GM19467 (cell line): ENCODE measurements at regions not wholly inside any gene's neighbourhood (a gene's known extent, or its start where the extent isn't known, plus 50 kb on each side); places are given as distances from the start of the nearest gene placed in this dataset.
A peak's percentile ranks its signal among the peaks of the same experiment; 100 is the strongest.
"Not testable (repeated sequence)": the region's sequence is repeated elsewhere in the genome, so short reads cannot be mapped to it uniquely, and the experiment has no call there.

Experiments used
- ATAC-seq: cut with Tn5 transposase; IDR thresholded peaks from one replicate; pipeline ENCODE4 v1.9.1; 2021; ENCODE audit warnings: mild to moderate bottlenecking, moderate library complexity; ENCODE audit not compliant: unreplicated experiment

- ATAC-seq, result not testable (repeated sequence)
Observed at GRCh38 chr4:73671348-73671747, 51.1 kb upstream of the RASSF6 start.

GRCh38 chr4:73673286-73673685, 53.0 kb upstream of the RASSF6 start:
- no peak for ATAC-seq

- no peak for ATAC-seq
Observed at GRCh38 chr4:73674451-73674919, 54.2 kb upstream of the RASSF6 start.

- ATAC-seq, result no peak
Observed at GRCh38 chr4:73675623-73676022, 55.4 kb upstream of the RASSF6 start.

GRCh38 chr4:73676136-73676535, 55.9 kb upstream of the RASSF6 start:
- no peak for ATAC-seq

GRCh38 chr4:73676861-73677323, 56.7 kb upstream of the RASSF6 start:
- peak; percentile 91 for ATAC-seq

GRCh38 chr4:73679836-73680235, 59.6 kb upstream of the RASSF6 start:
- no peak for ATAC-seq

- no peak for ATAC-seq
Observed at GRCh38 chr4:73681776-73682175, 58.6 kb upstream of the CXCL8 start.

GRCh38 chr4:73682508-73682907, 57.9 kb upstream of the CXCL8 start:
- ATAC-seq, result no peak

- no peak for ATAC-seq
Observed at GRCh38 chr4:73683033-73683432, 57.3 kb upstream of the CXCL8 start.

- no peak for ATAC-seq
Observed at GRCh38 chr4:73683456-73683855, 56.9 kb upstream of the CXCL8 start.

- no peak for ATAC-seq
Observed at GRCh38 chr4:73684097-73684496, 56.3 kb upstream of the CXCL8 start.

GRCh38 chr4:73685052-73685451, 55.3 kb upstream of the CXCL8 start:
- ATAC-seq, result no peak

GRCh38 chr4:73687421-73687820, 52.9 kb upstream of the CXCL8 start:
- no peak for ATAC-seq

GRCh38 chr4:73690051-73690738, 50.2 kb upstream of the CXCL8 start:
- ATAC-seq, result no peak
